HL-60 (cell line): ENCODE measurements at regions not wholly inside any gene's neighbourhood (a gene's known extent, or its start where the extent isn't known, plus 50 kb on each side); places are given as distances from the start of the nearest gene placed in this dataset.

ENCODE experiments used
- DNase-seq, 2 experiments: peaks; one replicate each; pipeline ENCODE4 v3.0.0-alpha.2; 2010 to 2020; ENCODE audit warnings: low read depth in 1 of 2, low spot score in 1 of 2
- H3K27ac ChIP-seq: fragments of 250-450 bp; sonication (Bioruptor Pico); replicated peaks from 2 replicates; pipeline ENCODE4 v1.5.1; 2020; ENCODE audit warnings: mild to moderate bottlenecking, moderate library complexity
- H3K27me3 ChIP-seq: fragments of 250-450 bp; sonication (Bioruptor Pico); 2 replicates; pipeline ENCODE4 v1.5.1; 2021; ENCODE audit warnings: mild to moderate bottlenecking, moderate library complexity; ENCODE audit not compliant: insufficient read depth, poor library complexity, severe bottlenecking
- H3K4me3 ChIP-seq: replicated peaks from 2 replicates; pipeline ENCODE4 v1.5.1; 2011; ENCODE audit warnings: mild to moderate bottlenecking, control low read depth, low read length; ENCODE audit not compliant: insufficient read depth
- CTCF ChIP-seq: IDR thresholded peaks from one replicate; pipeline ENCODE4 v1.5.1; 2011; ENCODE audit warnings: low read length, control low read depth, inconsistent platforms; ENCODE audit not compliant: insufficient read depth
- GABPA ChIP-seq: IDR thresholded peaks from 2 replicates; pipeline ENCODE4 v1.6.1; 2012; ENCODE audit warnings: low read depth
- POLR2AphosphoS5 ChIP-seq: IDR thresholded peaks from 2 replicates; pipeline ENCODE4 v1.6.1; 2012; ENCODE audit warnings: low read depth
- REST ChIP-seq: IDR thresholded peaks from 2 replicates; pipeline ENCODE4 v1.6.1; 2012; ENCODE audit warnings: low read depth; ENCODE audit not compliant: insufficient replicate concordance
- SPI1 ChIP-seq: IDR thresholded peaks from 2 replicates; pipeline ENCODE4 v1.6.1; 2012; ENCODE audit warnings: low read depth, mild to moderate bottlenecking, borderline replicate concordance

- no peak for TF ChIP-seq POLR2AphosphoS5
- no peak for TF ChIP-seq REST
- no peak for TF ChIP-seq CTCF
- no peak for TF ChIP-seq GABPA
- no peak for TF ChIP-seq SPI1
- no peak overlapping the region for H3K4me3 ChIP-seq
- no peaks in the 10 kb centered on the region for H3K27me3 ChIP-seq
- no peak for DNase-seq
- no peak overlapping the region for H3K27ac ChIP-seq
Observed at GRCh38 chr5:166276006-166276405, 2015.4 kb upstream of the WWC1 start.

GRCh38 chr5:166279828-166280227, 2011.6 kb upstream of the WWC1 start:
- no peak overlapping the region for H3K27ac ChIP-seq
- no peaks in the 10 kb centered on the region for H3K27me3 ChIP-seq
- TF ChIP-seq GABPA (no peak), SPI1 (no peak), CTCF (no peak), REST (no peak), POLR2AphosphoS5 (no peak)
- no peak overlapping the region for H3K4me3 ChIP-seq
- DNase-seq, result no peak

GRCh38 chr5:166281433-166281832, 2010.0 kb upstream of the WWC1 start:
- Histone ChIP-seq H3K27me3 (no peaks in the 10 kb centered on the region), H3K4me3 (no peak overlapping the region), H3K27ac (no peak overlapping the region)
- TF ChIP-seq SPI1, result no peak
- TF ChIP-seq CTCF, result no peak
- no peak for TF ChIP-seq POLR2AphosphoS5
- no peak for TF ChIP-seq REST
- TF ChIP-seq GABPA, result no peak
- DNase-seq, result no peak
